NCI-H2196 (cell line): ENCODE measurements at regions not wholly inside any gene's neighbourhood (a gene's known extent, or its start where the extent isn't known, plus 50 kb on each side); places are given as distances from the start of the nearest gene placed in this dataset.

ENCODE experiments used
- DNase-seq: peaks from one replicate; lab custom pipeline; 2025; ENCODE audit not compliant: unreplicated experiment; lab: John Stamatoyannopoulos, UW

DNA sequence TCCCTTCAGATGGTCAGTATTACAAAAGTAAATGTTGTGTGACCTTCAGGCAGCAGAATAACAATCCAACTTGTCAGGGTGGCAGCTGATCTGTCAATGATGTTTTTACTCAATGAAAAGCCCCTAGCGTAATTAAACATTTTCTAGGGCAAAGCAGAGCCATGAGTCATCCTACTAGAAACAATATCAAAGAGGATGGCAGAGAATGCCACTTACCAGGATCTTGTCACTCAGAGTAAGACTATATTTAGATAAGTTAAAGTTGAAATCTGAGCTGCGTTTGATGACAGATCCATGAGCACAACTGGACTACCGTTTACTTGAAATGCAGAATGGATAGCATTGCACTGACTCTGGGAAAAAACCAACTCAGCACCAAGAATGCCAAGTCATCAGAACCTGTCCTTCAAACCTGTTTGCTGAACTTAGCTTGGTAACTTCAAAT, 612.6 kb upstream of the ACVR2A start:
- DNase-seq = no peak

DNA sequence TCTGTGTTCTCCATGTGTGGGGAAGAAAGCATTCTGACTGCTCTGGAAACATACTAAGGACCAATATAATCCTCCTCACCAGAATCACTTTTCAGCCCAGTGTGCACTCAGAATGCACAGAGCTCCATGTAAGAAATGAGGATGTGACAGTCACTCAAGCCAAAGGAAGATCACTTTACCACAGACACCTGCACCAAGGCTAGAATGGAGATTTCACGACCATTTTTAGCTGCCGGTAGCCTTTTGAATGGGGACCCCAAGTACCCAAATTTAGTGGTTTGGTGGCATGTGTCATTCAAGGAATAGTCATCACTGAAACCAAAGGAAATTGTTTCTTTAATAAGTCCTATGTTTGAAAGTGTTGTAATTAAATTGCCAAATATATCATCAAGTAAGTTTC, 613.2 kb upstream of the ACVR2A start:
- DNase-seq = no peak

DNA sequence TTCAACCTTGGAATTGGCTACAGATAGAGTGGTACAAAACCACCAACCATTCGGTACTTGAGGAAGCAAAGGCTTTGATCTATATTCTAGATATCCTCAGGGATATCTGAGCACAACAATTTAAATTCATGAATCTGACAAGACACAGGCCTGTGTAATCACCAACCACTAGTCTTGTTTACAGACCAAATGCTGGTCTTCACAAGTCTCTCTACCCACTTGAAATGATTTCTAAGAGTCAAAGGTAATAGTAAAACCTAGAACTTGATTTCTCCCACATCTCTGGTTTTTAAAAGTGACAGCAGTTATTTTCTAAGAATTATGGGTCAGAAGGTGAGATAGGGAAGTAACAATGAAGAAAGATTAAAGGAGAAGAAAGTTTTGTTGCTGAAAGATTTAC, 613.7 kb upstream of the ACVR2A start:
- no peak for DNase-seq

DNA sequence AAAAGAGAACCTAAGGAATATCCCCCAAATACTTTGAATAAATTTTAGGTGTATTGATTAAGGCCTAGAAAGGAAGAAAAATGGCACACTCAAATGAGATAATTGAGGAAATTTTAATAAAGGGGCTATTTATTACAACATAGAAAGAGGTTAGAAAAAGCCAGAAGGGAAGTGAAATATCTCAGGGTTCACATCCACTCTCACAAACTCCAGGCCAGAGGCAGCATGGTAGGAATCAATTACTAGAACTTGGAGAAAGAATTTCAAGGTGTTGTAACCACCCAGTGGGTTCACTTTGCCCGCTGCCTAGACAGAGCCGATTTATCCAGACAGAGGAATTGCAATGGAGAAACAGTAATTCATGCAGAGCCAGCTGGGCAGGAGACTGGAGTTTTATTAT, 617.5 kb upstream of the ACVR2A start:
- no peak for DNase-seq

DNA sequence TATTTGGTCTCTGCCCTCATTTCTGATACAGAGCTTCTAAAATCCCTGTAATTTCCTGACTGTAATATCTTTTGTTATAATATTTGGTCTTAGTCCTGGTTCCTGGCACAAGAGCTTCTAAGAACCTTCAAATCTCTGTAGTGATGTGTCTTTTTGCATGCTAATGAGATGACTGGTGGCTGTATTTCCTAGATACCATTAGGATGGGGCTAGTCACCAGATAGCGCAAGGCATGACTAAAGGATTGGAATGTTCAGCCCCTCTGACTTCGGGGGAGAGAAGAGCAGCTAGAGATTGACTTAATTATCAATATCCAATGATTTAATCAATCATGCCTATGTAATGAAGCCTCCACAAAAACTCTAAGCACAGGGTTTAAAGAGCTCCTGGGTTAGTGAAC, 620.8 kb upstream of the ACVR2A start:
- DNase-seq = no peak

DNA sequence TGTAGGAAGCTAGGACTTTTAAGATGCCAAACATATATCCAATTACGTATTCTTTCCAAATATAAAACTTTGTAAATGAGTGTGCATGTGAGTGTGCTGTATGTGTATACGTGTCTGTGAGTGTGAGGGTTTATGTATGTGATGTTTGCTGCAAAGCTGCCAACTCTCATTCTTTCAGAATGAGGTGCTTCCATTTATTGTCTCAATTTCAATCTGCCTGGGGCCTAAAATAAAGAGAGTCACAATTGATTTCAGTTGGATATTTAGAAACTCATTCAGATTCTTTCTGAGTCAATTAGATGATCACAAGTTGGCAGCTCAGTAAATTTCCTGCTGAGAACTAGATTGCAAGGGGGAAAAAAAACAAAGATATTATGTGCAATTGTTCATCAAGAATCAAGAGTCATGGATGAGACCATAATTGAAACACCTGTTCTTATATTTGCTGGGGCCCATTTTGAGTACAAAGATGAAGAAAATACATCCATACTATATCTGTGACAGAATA, 621.2 kb upstream of the ACVR2A start:
- no peak for DNase-seq

DNA sequence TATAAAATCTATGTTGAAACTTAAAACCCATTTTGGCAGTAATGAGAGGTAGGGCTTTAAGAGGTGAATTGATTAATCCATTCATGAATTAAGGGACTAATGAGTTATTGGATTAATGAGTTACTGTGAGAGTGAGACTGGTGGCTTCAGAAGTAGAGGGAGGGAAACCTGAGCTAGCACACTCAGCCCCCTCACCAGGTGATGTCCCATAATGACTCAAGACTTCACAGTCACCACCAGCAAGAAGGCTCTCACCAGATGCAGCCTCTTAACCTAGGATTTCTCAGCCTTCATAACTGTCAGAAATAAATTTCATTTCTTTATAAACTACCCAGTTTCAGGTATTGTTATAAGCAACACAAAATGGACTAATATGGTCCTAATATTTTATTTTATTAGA, 621.7 kb upstream of the ACVR2A start:
- no peak for DNase-seq

DNA sequence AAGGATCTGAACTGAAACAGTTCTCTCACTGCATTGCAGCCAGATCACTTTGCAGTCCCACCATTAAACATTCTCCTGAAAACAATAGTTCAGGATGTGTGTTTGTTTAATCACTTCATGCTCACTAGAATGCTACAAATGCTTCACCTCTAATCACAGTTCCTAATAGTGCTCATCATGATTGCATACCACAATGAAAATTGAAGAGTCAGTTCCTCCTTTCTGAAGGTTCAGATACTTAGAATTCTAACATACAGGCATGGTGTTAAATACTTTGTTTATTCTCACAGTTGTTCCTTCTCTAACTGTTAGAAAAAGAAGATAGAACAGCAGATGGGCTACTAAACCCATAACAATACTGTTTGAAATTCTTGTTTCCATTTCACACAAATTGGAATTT, 622.3 kb upstream of the ACVR2A start:
- no peak for DNase-seq

DNA sequence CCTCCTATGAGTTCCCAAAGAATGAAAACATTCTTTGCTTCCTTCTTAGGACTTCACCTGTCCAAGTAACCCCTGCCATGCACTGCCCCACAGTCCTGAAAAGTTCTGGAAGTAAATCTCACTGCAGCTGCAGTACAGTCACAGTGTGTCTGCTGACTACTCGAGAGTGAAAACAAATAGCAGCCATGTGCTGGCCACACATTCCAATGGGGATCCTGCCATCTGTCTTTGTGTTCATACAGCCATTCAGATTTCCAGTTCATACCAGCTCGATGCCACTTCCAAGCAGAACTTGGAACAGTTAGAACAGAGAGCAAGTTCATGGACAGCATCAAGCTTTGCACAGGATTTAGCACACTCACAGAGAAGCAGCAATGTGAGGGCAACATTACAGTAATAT, 629.9 kb upstream of the ACVR2A start:
- no peak for DNase-seq

DNA sequence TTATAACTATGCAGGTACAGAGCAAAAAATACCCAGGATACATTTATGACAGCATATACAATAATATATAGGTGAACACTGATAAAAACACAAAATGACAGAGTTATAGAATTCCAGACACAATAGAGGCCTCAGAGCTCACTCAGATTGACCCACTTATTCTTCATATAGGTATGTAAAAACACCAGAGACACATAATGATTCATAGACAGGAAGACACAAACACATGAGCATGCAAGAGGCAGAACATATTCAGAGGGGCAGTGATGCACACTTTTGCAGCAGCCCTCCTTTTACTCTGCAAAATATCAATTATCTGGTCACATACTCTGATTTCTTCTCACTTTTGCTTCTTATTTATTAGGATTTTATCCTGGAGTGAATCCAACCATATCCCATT, 633.3 kb upstream of the ACVR2A start:
- DNase-seq = no peak

DNA sequence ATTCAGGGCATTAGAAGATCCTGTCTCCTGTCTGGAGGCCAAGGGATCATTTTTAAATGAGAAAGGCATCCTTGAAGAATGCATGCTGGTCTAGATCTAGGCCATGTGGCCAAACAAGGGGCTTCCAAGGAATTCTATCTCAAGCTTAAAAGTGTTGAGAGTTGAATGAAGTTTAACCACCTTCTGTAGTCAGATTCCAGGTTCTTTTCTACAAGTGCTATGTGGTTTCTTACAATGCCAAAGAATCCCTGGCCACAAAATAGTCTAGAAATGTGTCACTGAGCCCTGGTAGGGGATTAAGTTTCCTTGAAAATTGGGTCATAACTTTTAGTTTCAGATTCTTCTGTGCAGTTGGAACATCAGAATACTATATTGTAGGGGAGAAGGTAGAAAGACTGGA, 640.7 kb upstream of the ACVR2A start:
- DNase-seq = peak; percentile 7

DNA sequence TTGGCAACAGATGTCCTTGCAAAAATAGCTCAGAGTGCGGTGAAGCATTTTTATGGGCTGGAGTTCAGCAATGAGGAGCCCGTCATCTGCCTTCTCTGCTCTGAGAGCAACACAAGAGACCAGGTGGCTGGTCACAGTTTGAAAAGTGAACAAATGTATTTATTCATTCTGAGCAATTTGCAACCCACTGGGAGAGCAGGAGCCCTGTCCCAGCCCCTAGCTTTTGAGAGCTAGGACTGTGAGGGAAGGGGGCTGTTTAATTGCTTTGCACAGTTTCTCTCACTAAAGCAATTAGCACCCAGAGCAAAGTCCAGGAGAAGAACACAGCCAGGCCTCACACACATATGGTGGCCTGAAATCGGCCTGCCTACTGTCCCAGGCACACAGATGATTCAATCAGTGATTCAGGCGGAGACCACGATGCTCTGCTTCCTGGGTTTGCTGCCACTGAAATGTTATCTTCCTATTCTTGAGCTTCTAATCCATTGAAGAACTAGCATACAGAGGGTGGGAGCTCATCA, 646.1 kb upstream of the ACVR2A start:
- no peak for DNase-seq

DNA sequence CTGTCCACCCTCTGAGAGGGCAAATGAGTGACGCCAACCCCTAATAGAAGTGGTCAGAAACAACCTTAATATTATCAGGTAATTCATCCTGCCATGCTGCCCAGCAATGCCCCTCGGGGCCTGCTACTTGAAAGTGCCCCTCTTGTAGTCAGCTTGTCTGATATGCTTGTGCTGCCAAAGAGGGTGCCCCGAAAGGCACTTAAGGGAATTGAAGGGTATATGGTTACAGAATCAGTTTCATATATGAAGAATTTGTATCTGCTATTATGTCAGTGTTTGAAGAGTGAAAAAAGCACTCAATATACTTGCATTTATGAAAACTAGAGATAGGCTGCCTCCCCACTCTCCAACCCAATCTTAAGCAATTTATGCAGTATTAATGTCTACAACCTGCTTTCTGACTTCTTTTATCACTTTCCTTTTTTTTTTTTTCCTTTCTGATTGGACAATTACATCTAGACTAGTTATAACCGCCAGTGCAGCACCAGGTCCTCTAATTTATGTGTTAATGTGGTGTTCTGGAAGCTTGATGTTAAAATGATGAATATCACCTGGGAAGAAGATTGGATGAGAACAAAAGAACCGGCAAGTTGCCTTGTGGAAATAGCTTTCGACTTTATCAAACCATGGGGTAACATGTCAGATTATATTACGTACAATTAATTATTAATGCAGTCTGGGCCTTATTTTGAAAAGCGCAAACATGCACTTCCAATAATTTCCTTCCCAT, 646.9 kb upstream of the ACVR2A start:
- no peak for DNase-seq

DNA sequence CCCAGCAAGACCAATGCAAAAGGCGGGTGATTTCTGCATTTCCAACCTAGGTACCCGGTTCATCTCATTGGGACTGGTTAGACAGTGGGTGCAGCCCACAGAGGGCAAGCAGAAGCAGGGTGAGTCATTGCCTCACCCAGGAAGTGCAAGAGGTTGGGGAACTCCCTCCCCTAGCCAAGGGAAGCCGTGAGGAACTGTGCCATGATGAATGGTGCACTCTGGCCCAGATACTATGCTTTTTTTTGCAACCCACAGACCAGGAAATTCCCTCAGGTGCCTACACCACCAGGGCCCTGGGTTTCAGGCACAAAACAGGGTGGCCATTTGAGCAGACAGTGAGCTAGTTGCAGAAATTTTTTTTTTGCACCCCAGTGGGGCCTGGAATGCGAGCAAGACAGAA, 662.6 kb upstream of the ACVR2A start:
- no peak for DNase-seq

DNA sequence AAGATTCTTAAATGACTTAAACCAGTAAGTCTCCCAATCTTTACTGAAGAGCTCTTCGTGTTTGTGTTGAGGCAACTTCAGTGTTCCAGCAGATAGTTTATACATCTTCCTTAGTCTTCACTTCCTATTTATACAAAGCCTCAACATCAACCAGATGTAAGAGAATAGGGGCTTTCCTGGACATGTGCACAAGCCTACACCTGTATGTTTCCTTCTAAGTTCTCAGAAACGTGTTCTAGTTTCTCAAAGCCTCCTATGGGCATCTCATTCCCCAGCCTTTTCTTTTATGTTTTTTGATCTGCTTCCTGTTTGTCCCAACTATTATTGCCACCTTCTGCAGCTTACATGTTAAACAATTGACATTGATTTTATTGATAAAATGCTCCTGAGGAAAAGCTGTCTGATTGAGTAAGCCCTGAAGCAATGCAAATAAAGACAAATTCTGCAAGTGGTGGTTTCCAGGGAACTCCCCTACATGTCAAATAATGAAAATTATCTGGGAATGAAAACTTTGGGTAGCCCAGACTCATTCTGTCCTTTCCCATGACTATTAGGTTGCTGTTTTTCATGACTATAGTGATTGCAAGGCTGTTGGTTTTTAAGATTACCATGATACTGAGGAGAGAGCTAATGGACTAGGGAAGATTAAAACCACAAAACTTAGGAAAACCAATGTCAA, 663.3 kb upstream of the ACVR2A start:
- no peak for DNase-seq

DNA sequence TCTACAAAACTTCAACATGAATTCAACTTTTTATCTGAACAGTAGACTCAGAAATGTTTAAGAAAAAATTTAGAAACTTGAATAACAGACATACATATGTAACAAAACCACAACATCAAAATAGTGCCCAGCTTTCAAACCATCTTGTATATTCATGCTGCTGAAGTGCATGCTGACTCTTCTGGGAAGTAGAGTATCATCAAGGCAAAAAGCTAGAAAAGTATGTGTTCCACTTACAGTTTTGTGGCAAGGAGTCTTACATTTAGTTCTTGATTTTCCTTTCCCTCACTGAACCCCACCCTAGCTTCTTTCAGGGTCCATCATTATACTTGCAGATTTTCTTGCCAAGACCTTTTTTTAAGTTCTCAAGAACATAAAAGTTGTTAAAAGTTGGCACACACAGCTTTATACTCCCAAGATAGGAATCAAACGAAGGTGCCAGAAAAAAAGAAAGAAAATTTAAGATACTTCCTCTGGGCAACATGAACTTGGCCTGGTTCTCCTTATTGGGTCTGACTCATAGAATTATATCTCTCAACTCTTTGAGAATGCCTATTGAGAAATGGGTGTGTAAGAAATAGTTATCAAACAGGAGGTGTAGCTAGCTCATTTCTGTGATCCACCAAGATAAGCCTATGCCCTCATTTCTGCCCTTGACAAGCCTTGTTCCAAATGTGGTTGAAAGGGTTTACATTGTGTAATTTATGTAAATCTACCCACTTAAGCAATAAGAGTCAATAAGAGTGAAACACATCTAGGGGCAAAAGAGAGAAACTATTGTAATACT, 667.6 kb upstream of the ACVR2A start:
- DNase-seq = peak; percentile 6

DNA sequence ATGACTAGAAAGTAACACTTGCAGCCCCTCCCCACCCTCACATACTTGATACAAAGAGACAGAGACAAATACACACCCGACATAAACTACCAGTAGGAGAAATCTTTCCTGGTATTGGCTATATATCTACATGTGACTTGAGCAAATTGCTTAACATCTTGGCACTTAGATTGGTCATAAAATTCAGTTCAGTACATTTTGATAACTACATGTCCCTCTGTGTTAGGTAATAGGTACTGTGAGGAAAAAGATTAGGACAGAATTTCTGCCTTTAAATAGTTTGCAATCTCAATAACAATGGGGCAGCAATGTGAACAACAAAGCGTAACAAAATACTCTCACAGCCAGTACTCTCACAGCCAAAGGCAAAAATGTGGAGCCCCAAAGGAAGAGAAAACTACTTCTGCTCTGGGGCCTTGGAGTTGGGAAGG, 670.0 kb upstream of the ACVR2A start:
- no peak for DNase-seq

DNA sequence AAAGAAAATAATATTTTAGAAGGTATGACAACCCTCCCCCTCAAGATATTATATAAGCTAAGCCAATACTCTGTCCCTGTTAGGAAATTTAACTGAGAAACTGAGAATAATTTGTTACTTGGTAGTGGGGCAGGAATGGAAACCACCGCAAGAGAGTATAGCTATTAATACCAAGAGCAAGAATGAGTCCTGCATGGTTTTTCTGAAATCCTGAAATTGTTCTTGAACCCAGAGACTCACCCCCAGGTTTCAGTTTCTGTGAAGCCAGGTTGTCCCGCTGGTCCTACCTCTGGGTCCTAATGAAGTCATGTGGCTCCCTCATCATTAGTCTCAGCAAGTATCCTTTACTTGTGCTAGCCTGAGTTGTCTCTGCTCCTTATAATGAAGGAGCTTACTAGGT, 671.0 kb upstream of the ACVR2A start:
- no peak for DNase-seq

DNA sequence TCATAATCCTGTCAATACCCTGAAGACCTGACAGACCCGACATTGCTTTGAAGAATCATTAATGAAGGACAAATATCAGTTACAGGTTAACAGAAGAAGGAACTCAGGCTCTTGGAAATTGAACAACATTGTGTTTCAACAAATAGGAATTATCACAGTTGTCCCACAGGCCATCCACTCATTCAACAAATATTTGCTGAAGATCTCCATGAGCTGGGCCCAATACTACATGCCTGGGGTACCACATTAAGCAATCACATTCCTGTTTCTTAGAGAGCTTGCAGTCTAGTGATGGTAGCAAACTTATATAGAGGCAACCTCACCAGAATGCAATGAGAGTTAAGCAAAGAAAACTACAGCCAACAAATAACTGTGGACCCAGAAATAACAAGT, 671.6 kb upstream of the ACVR2A start:
- DNase-seq = no peak

DNA sequence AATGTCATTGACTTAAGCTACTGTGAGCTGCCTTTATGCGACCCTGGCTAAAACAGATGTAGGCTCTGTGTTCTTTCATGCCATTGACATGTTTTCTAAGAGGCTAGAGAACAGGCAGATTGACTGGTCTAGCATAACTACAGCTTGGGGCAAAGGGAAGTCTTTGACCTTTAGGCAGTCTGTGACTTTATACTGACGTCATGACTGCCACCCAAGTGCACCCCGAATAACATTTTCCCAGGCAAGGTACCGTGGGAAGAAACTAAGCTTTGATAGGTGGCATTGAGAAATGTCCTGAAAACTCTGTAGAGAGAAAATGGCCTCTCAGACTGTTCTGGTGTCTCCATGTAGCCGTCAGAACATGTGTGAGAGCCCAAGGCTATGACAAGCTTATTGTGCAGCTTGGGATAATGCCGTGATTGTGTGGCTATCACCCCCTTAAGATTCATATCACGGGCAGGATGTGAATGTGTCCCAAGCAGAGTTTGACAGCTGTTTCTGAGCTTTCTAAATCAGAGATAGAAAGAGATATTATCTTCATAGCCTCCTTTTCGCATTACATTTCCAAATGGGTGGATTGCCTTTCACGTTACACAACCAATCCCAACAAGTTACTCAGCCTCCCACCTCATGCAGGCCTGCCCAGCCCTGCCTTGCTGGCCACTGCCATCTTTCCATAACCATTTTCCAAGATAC, 672.2 kb upstream of the ACVR2A start:
- no peak for DNase-seq

DNA sequence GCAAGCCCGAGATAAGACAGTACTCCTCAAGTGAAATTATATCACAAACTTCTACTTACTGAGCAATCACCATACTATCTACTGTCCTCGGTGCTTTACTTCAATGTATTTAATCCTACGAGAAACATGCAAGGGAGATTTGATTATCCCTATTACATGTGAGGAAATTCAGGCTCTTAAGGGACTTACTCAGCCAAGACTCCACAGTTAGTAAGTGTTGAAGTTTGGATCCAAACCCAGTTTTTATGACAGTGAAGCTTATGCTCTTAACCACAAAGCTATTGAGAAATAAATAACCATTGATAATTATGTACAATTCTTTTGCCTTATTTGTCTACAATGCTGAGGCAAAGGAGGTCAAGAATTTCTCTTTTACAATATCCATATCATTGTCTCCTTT, 672.9 kb upstream of the ACVR2A start:
- DNase-seq = no peak
